ENCODE measurements at regions not wholly inside any gene's neighbourhood (a gene's known extent, or its start where the extent isn't known, plus 50 kb on each side); places are given as distances from the start of the nearest gene placed in this dataset.

DNA sequence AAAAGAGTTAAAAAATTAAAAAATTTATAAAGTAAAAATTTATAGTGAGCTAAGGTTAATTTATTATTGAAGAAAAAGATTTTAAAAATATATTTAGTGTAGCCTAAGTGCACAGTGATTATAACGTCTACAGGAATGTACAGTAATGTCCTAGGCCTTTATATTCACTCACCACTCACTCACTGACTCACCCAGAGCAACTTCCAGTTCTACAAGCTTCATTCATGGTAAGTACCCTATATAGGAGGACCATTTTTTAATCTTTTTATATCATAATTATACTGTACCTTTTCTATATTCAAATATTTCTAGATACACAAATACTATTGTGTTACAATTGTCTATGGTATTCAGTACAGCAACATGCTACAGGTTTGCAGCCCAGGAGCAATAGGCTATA, 1623.2 kb downstream of the RPA4 start:
- WGBS: 77% methylated on average over 1 of the region's 1 CpG
- Histone ChIP-seq H3K9me3 (no peaks in the 10 kb centered on the region), H3K27ac (no peak overlapping the region), H3K27me3 (no peaks in the 10 kb centered on the region), H3K36me3 (no peaks in the 10 kb centered on the region), H3K4me1 (no peaks in the 10 kb centered on the region), H3K4me3 (no peak overlapping the region)
- DNase-seq (ENCODE audit: low spot score in 2 of 2): no peak
- TF ChIP-seq, protein P1, sequence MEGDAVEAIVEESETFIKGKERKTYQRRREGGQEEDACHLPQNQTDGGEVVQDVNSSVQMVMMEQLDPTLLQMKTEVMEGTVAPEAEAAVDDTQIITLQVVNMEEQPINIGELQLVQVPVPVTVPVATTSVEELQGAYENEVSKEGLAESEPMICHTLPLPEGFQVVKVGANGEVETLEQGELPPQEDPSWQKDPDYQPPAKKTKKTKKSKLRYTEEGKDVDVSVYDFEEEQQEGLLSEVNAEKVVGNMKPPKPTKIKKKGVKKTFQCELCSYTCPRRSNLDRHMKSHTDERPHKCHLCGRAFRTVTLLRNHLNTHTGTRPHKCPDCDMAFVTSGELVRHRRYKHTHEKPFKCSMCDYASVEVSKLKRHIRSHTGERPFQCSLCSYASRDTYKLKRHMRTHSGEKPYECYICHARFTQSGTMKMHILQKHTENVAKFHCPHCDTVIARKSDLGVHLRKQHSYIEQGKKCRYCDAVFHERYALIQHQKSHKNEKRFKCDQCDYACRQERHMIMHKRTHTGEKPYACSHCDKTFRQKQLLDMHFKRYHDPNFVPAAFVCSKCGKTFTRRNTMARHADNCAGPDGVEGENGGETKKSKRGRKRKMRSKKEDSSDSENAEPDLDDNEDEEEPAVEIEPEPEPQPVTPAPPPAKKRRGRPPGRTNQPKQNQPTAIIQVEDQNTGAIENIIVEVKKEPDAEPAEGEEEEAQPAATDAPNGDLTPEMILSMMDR (IDR thresholded peaks at IDR 0.05): no peak
- TF ChIP-seq POLR2A (IDR thresholded peaks at IDR 0.05) (no peak), POLR2AphosphoS5 (IDR thresholded peaks at IDR 0.05) (no peak)

DNA sequence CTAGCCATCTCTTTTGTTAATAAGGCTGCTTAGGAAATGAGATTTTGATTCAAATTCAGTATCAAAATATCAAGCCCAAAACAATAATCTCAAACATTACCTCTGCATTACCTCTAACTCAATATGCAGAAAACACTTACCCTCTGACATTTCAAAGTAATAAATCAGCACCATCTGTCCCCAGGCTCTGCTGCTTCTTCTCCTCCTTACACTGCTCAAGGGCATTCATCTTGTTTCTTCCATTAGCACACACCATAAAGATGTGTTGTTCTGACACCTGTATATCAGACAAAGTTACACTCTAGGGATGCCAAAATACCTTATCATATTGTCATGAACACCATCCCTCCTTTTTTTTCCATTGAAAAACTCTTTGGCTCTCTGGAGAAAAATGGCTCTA, 1630.3 kb downstream of the RPA4 start:
- Histone ChIP-seq H3K36me3 (no peaks in the 10 kb centered on the region), H3K9me3 (no peaks in the 10 kb centered on the region), H3K4me3 (no peak overlapping the region), H3K27me3 (no peaks in the 10 kb centered on the region), H3K4me1 (no peaks in the 10 kb centered on the region), H3K27ac (no peak overlapping the region)
- DNase-seq (ENCODE audit: low spot score in 2 of 2): no peak
- TF ChIP-seq EP300 (IDR thresholded peaks at IDR 0.05) (no peak), POLR2AphosphoS5 (IDR thresholded peaks at IDR 0.05) (no peak), POLR2A (IDR thresholded peaks at IDR 0.05) (no peak)
- TF ChIP-seq, protein P1 (IDR thresholded peaks at IDR 0.05): no peak

DNA sequence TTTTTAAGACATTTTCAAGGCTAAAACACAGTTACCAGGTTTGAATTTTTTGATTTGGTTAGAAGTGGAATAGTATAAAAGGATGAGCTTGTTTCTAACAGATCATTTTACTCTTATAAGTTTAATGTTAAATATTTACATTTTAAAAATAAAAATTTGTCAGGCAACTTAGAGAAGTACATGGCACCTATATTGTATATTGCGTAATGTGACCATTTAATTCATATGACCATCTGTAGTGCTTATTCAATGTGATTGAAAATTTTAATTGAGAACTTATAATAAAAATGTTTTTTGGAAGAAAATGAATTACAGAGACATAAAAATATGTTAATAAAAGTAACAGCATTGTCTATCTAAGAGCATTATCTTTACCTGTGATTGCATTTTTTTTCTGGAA, 1632.4 kb downstream of the RPA4 start:
- 97% methylated on average over 1 of the region's 1 CpG for WGBS
- Histone ChIP-seq H3K4me3 (no peak overlapping the region), H3K27me3 (no peaks in the 10 kb centered on the region), H3K4me1 (no peaks in the 10 kb centered on the region), H3K36me3 (no peaks in the 10 kb centered on the region), H3K9me3 (no peaks in the 10 kb centered on the region), H3K27ac (no peak overlapping the region)
- TF ChIP-seq POLR2A (IDR thresholded peaks at IDR 0.05) (no peak), EP300 (IDR thresholded peaks at IDR 0.05) (no peak), POLR2AphosphoS5 (IDR thresholded peaks at IDR 0.05) (no peak)
- no peak for DNase-seq (ENCODE audit: low spot score in 2 of 2)

DNA sequence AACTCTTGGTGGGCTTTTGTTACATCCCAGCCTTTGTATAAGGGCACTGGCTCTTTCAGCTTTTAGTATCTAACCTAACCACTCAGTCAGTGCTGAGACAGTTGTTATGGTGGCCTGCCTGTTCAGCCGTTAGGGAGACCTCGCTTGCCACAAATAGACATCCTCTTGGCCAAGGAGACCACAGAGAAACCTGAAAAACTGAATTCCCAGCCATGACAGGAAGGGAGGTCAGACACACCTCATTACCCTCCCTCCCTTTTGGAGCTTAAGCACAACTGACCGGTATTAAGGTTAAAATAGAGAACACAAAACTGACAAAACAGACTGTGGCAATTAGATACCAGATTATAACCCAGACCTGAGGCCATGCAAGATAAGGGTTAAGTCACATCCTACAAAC, 1639.3 kb downstream of the RPA4 start:
- Histone ChIP-seq H3K27ac (no peak overlapping the region), H3K9me3 (no peaks in the 10 kb centered on the region), H3K4me3 (no peak overlapping the region), H3K36me3 (no peaks in the 10 kb centered on the region), H3K27me3 (no peaks in the 10 kb centered on the region), H3K4me1 (no peaks in the 10 kb centered on the region)
- no peak for TF ChIP-seq POLR2A (IDR thresholded peaks at IDR 0.05)
- no peak for TF ChIP-seq POLR2AphosphoS5 (IDR thresholded peaks at IDR 0.05)
- TF ChIP-seq, protein P1 (IDR thresholded peaks at IDR 0.05): no peak
- no peak for TF ChIP-seq EP300 (IDR thresholded peaks at IDR 0.05)
- WGBS: 72% methylated on average over 3 of the region's 3 CpGs
- DNase-seq (ENCODE audit: low spot score in 2 of 2): no peak

DNA sequence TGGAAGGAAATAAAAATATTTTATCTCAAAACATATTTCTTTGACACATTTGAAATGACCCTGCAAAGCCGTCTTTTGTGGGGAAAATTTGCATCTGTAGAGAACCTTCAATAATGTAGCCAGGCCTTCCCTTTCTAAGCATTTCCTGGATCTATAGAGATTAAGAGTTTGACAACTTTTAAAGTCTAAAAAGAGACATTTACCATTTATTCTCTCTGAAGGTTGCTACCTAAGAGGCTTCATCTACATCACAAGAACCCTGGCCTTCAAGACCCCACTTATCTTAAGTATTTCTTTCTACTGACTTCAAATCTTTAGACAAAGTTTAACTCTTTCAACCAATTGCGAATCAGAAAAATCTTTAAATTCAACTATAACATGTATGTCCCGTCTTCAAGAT, 1639.8 kb downstream of the RPA4 start:
- Histone ChIP-seq H3K36me3 (no peaks in the 10 kb centered on the region), H3K27ac (no peak overlapping the region), H3K9me3 (no peaks in the 10 kb centered on the region), H3K27me3 (no peaks in the 10 kb centered on the region), H3K4me3 (no peak overlapping the region), H3K4me1 (no peaks in the 10 kb centered on the region)
- no peak for DNase-seq (ENCODE audit: low spot score in 2 of 2)
- TF ChIP-seq EP300 (IDR thresholded peaks at IDR 0.05): no peak
- TF ChIP-seq, protein P1 (IDR thresholded peaks at IDR 0.05): no peak
- TF ChIP-seq POLR2AphosphoS5 (IDR thresholded peaks at IDR 0.05): no peak
- TF ChIP-seq POLR2A (IDR thresholded peaks at IDR 0.05): no peak
- 82% methylated on average over 3 of the region's 3 CpGs for WGBS

DNA sequence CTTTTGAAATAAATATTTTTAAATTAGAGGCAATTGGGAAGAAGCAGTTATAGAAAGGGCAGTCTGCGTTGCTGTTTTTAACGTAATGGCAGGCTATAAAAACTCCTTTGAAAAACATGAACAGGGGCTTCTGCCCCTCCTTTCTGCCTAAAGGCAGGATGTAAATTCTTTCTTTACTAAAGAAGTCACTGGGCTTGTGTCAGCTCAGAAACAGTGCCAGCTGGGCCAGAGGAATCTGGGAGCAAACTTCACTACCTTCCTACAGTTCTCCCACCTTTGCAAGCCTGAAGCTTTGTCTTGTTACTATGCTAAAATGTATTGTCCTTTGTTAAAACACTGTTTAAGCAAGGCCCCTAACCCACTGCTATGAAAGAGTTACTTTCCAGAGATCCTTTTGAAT, 1664.8 kb downstream of the RPA4 start:
- H3K27ac ChIP-seq: no peak overlapping the region
- no peak overlapping the region for H3K4me3 ChIP-seq
- TF ChIP-seq, protein P1 (IDR thresholded peaks at IDR 0.05): no peak
- no peak for TF ChIP-seq POLR2A (IDR thresholded peaks at IDR 0.05)
- no peak for DNase-seq (ENCODE audit: low spot score in 2 of 2)
- 28% methylated on average over 2 of the region's 2 CpGs for WGBS
- H3K27me3 ChIP-seq: no peaks in the 10 kb centered on the region
- no peaks in the 10 kb centered on the region for H3K4me1 ChIP-seq
- no peaks in the 10 kb centered on the region for H3K36me3 ChIP-seq
- H3K9me3 ChIP-seq: no peaks in the 10 kb centered on the region

All from suprapubic skin (tissue), 4 donors.